Large intestine (tissue), 3 donors: ENCODE measurements at regions not wholly inside any gene's neighbourhood (a gene's known extent, or its start where the extent isn't known, plus 50 kb on each side); places are given as distances from the start of the nearest gene placed in this dataset.
A peak's percentile ranks its signal among the peaks of the same experiment; 100 is the strongest.
"Not testable (repeated sequence)": the region's sequence is repeated elsewhere in the genome, so short reads cannot be mapped to it uniquely, and the experiment has no call there.

Experiments used
- DNase-seq, 2 donors: peaks; one replicate each; pipeline versions ENCODE4 v3.0.0 to v3.0.0-alpha.2; 2013
- H3K27ac ChIP-seq: one replicate; pipeline ENCODE4 v1.5.1; 2013; ENCODE audit warnings: low read length
- H3K27me3 ChIP-seq: 2 replicates; pipeline ENCODE4 v1.6.1; 2013; ENCODE audit warnings: low read length; ENCODE audit not compliant: control insufficient read depth, insufficient read depth
- H3K36me3 ChIP-seq: 2 replicates; pipeline ENCODE4 v1.6.1; 2013; ENCODE audit warnings: low read length; ENCODE audit not compliant: control insufficient read depth, insufficient read depth
- H3K4me1 ChIP-seq: one replicate; pipeline ENCODE4 v1.6.1; 2013; ENCODE audit warnings: low read length; ENCODE audit not compliant: control insufficient read depth, insufficient read depth
- H3K4me3 ChIP-seq: one replicate; pipeline ENCODE4 v1.5.1; 2013; ENCODE audit warnings: low read length
- H3K9me3 ChIP-seq: one replicate; pipeline ENCODE4 v1.6.1; 2013; ENCODE audit warnings: mild to moderate bottlenecking, low read depth, low read length, moderate library complexity; ENCODE audit not compliant: control insufficient read depth
- WGBS: methylation state at CpG from one replicate; pipeline ENCODE4 v1.1.5; 2013; ENCODE audit warnings: low lambda C conversion rate; ENCODE audit not compliant: insufficient coverage; 5-methylcytosine and 5-hydroxymethylcytosine counted together

GRCh38 chr12:75944097-75944904 is 87.3 kb downstream of the PHLDA1 start:
- WGBS, result no CpG with 5 or more reads among the region's 1 CpG
- peak; percentile 34 to 77 for DNase-seq
- Histone ChIP-seq H3K4me1 (no peaks in the 10 kb centered on the region), H3K4me3 (no peak overlapping the region), H3K36me3 (no peaks in the 10 kb centered on the region), H3K27ac (peak overlapping the region; percentile 24), H3K9me3 (peaks cover 3% of the 10 kb centered on the region), H3K27me3 (no peaks in the 10 kb centered on the region)

DNA sequence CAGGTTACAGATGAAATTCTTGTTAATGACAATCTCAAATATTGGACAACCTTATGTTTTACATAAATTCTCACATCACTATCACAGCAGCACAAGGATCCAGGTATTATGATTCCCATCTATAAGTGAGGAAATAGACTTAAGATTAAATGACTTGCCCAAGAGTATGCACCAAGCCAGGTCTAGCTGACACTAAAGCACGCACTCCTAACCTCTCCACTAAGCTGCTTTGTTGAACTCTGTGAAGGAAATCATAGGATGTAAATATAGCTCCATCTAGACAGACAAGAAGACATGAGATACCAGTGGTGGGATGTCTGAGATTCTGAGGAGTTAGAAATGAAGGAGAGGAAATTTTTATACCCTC is 87.9 kb downstream of the PHLDA1 start:
- Histone ChIP-seq H3K27ac (no peak overlapping the region), H3K36me3 (no peaks in the 10 kb centered on the region), H3K9me3 (peaks cover 3% of the 10 kb centered on the region), H3K4me3 (no peak overlapping the region), H3K27me3 (no peaks in the 10 kb centered on the region), H3K4me1 (no peaks in the 10 kb centered on the region)
- no peak for DNase-seq
- no CpG with 5 or more reads among the region's 1 CpG for WGBS

- H3K4me1 ChIP-seq, H3K9me3 ChIP-seq, H3K4me3 ChIP-seq, H3K27me3 ChIP-seq, H3K27ac ChIP-seq, DNase-seq, H3K36me3 ChIP-seq: not testable (repeated sequence)
- WGBS, result no CpG with 5 or more reads among the region's 31 CpGs
Measured at GRCh38 chr12:75941661-75942060, 89.9 kb downstream of the PHLDA1 start.

GRCh38 chr12:75939016-75939642 is 92.4 kb downstream of the PHLDA1 start:
- Histone ChIP-seq H3K9me3 (peaks cover 3% of the 10 kb centered on the region), H3K27me3 (no peaks in the 10 kb centered on the region), H3K4me3 (no peak overlapping the region), H3K36me3 (no peaks in the 10 kb centered on the region), H3K27ac (no peak overlapping the region), H3K4me1 (peaks cover 10% of the 10 kb centered on the region)
- 79% methylated on average over 5 of the region's 5 CpGs for WGBS
- no peak for DNase-seq

DNA sequence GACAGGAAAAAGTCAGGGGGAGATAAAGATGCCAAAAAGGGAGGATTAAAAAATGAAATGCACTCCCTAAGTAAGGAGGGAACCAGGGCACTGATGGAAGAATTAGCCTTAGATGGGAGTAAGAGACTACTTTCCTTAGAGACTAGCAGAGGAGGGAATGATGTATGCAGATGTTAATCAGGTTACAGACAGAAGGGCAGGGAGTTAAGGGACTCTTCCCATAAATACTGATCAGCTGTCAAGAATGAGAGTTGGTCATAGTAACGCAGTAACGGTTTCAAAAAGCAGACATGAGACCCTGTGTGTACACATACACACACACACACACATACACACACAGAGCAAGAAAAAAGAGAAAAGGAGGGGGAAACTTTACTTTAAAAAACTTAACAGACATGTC is 93.4 kb downstream of the PHLDA1 start:
- Histone ChIP-seq H3K27me3 (no peaks in the 10 kb centered on the region), H3K36me3 (no peaks in the 10 kb centered on the region), H3K27ac (no peak overlapping the region), H3K4me3 (no peak overlapping the region), H3K9me3 (peaks cover 3% of the 10 kb centered on the region), H3K4me1 (peaks cover 13% of the 10 kb centered on the region)
- no peak for DNase-seq
- WGBS, result no CpG with 5 or more reads among the region's 2 CpGs

DNA sequence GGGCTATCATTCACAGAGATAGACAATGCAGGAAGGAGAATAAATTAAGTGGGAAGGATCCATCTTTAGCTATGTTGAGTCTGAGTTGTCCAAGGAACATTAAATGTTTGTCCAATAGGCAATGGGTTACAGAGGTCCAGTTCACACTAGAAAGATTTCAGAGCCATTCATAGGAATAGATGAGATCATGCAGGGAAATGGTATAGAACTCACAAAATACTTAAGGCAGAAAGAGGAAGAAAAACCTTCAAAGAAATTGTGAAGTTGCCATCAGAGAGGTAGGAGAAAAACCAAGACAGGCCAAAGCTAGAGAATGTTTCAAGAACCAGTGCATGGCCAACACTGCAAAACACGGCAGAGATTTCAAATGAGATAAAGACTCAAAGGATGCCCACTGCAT is 94.1 kb downstream of the PHLDA1 start:
- no CpG with 5 or more reads among the region's 1 CpG for whole genome bisulfite sequencing
- Histone ChIP-seq H3K9me3 (peaks cover 3% of the 10 kb centered on the region), H3K27me3 (no peaks in the 10 kb centered on the region), H3K4me3 (no peak overlapping the region), H3K27ac (no peak overlapping the region), H3K4me1 (peaks cover 17% of the 10 kb centered on the region), H3K36me3 (no peaks in the 10 kb centered on the region)
- no peak for DNase-seq

DNA sequence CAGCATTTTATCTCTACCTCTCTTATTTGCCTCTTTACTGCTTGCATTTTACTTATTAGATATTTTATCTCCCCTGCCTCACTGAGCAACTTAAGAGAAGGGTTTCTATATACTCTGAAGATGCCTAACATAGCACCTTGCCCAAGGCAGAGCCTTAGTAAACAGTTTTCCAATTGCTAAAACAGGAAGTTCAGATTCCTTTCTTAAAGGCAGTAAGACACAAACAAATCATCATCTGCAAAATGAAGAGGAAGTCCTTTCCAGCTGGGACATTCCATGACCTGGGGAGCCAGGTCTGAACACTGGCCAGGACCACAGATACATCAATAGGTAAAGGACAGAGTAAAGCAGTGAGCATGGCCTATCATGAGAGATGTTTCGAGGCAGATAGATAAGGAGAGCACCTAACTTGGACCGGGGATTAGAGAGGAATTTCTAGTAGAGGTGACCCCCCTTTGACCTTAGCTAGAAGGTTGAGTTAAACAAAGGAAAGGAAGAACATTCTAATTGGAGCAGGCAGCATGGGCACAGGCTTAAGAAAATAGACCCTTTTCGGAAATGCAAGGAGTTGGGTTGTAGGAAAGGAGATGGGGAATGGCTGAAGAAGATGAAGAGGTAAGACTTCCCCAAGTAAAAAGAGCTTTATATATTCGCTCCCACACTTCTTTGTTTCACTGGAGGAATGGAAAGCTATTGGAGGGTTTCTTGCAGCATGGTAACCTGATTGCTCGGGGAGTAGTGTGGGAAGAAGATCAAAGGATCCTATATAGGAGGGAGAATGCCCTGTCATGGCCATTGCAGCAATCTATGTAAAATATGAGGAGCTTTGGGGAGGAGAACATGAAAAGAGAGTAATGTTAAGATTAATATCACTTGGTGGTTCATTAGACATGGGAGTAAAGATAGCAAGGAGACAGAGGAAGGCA is 94.8 kb downstream of the PHLDA1 start:
- no peaks in the 10 kb centered on the region for H3K27me3 ChIP-seq
- H3K4me3 ChIP-seq, result no peak overlapping the region
- no peak overlapping the region for H3K27ac ChIP-seq
- 100% methylated on average over 1 of the region's 5 CpGs for WGBS
- H3K9me3 ChIP-seq, result peaks cover 3% of the 10 kb centered on the region
- no peaks in the 10 kb centered on the region for H3K36me3 ChIP-seq
- peaks cover 17% of the 10 kb centered on the region for H3K4me1 ChIP-seq
- no peak for DNase-seq

DNA sequence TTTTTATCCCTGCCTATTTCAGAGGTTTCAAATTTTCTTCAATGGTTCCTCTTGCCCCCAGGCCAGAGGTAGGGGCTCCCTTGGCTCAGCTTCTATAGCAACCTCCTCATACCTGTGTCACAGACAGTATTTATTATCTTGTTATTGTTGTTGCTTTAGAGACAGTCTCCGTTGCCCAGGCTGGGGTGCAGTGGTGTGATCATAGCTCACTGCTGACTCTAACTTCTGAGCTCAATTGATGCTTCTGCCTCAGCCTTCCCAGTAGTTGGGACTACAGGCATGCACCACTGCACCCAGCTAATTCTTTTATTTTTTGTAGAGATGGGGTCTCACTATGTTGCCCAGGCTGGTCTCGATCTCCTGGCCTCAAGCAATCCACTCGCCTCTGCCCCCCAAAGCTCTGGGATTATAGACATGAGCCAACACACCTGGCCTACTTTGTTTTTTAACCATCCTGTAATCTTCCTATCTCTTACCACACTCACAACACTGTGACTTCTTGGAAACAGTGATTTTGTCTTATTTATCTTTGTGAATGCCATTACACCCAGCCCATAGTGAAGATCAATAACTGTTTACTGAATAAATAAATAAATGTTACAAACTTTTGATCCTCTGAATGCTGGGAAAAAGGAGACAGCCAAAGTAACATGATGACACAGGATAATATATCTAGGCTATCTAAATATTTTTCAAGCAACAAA is 95.9 kb downstream of the PHLDA1 start:
- Histone ChIP-seq H3K9me3 (no peaks in the 10 kb centered on the region), H3K36me3 (no peaks in the 10 kb centered on the region), H3K27ac (no peak overlapping the region), H3K4me1 (peaks cover 17% of the 10 kb centered on the region), H3K27me3 (no peaks in the 10 kb centered on the region), H3K4me3 (no peak overlapping the region)
- no peak for DNase-seq
- no CpG with 5 or more reads among the region's 3 CpGs for WGBS

GRCh38 chr12:75933101-75933500 is 98.5 kb downstream of the PHLDA1 start:
- Histone ChIP-seq H3K36me3 (no peaks in the 10 kb centered on the region), H3K27me3 (no peaks in the 10 kb centered on the region), H3K9me3 (no peaks in the 10 kb centered on the region), H3K4me1 (peaks cover 17% of the 10 kb centered on the region), H3K27ac (no peak overlapping the region), H3K4me3 (no peak overlapping the region)
- peak; percentile 32 to 64 for DNase-seq
- WGBS, result 70% methylated on average over 2 of the region's 4 CpGs

DNA sequence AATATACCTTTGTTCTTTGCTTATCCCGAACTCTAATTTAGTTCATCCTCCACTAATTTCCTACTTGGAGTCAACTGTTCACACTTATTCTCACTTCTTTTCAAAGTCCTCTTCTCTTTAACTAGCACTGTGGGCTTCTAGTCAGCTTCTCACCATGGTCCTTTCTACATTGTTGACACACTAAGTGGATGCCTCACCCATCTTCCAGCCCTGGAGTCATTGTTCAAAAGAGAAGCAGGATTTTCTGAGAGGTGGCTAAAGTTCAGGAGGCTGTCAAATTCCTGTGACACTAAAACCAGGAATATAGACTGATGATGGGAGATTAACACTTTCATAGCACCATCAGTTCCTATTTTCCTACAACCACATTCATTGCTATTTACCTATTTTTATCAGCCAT is 99.3 kb downstream of the PHLDA1 start:
- H3K4me1 ChIP-seq, result peaks cover 17% of the 10 kb centered on the region
- no peaks in the 10 kb centered on the region for H3K27me3 ChIP-seq
- H3K9me3 ChIP-seq, result no peaks in the 10 kb centered on the region
- no peak overlapping the region for H3K27ac ChIP-seq
- WGBS, result no CpG with 5 or more reads among the region's 1 CpG
- no peaks in the 10 kb centered on the region for H3K36me3 ChIP-seq
- DNase-seq, result no peak
- H3K4me3 ChIP-seq, result no peak overlapping the region
